Activated B cell treated with CpG ODN at 0.5 μM for 24 hours (primary cell): ENCODE measurements at regions not wholly inside any gene's neighbourhood (a gene's known extent, or its start where the extent isn't known, plus 50 kb on each side); places are given as distances from the start of the nearest gene placed in this dataset.
"Not testable (repeated sequence)": the region's sequence is repeated elsewhere in the genome, so short reads cannot be mapped to it uniquely, and the experiment has no call there.

ENCODE experiments used
- ATAC-seq: fragments of 200-7000 bp; cut with Tn5 transposase; one replicate; pipeline ENCODE4 v1.10.0; 2021; ENCODE audit warnings: low read depth, mild to moderate bottlenecking, moderate library complexity
- CTCF ChIA-PET: fragments of 350-600 bp; sonication (Branson Sonifier 250); formaldehyde crosslinking; loops from one replicate; lab custom pipeline; 2021; ENCODE audit warnings: antibody characterized with exemption; lab: Charles Lee
- POLR2A ChIA-PET: fragments of 350-600 bp; sonication (Branson Sonifier 250); formaldehyde crosslinking; loops from one replicate; lab custom pipeline; 2021; ENCODE audit warnings: antibody characterized with exemption; lab: Charles Lee
- DNase-seq: peaks from one replicate; pipeline ENCODE4 v3.0.0; 2022
- H3K27ac Mint-ChIP-seq: one replicate; pipeline ENCODE4 v1.8.0; 2020; ENCODE audit warnings: mixed read lengths
- H3K27me3 Mint-ChIP-seq: one replicate; pipeline ENCODE4 v1.8.0; 2021; ENCODE audit warnings: mixed read lengths
- H3K36me3 Mint-ChIP-seq: one replicate; pipeline ENCODE4 v1.8.0; 2021; ENCODE audit warnings: low read depth, mixed read lengths
- H3K4me1 Mint-ChIP-seq: one replicate; pipeline ENCODE4 v1.8.0; 2021; ENCODE audit warnings: mixed read lengths
- H3K4me3 Mint-ChIP-seq: one replicate; pipeline ENCODE4 v1.8.0; 2020; ENCODE audit warnings: mild to moderate bottlenecking, mixed read lengths
- H3K9me3 Mint-ChIP-seq: one replicate; pipeline ENCODE4 v1.8.0; 2020; ENCODE audit warnings: mixed read lengths
- CTCF ChIP-seq: fragments of 200-600 bp; IDR thresholded peaks from one replicate; pipeline ENCODE4 v1.8.0; 2022; ENCODE audit warnings: antibody characterized with exemption, mild to moderate bottlenecking
- intact Hi-C: fragments of 100-400 bp; cut with micrococcal nuclease; formaldehyde crosslinking; loops from one replicate; pipeline ENCODE4 v1.15.1; 2024

GRCh38 chr2:131657895-131658768 is 130.4 kb downstream of the CCDC74A start:
- ChIA-PET CTCF (no interaction called here), POLR2A (no interaction called here)
- DNase-seq (no peak), ATAC-seq (no peak)
- no peaks in the 10 kb centered on the region for H3K4me1 Mint-ChIP-seq
- no peak overlapping the region for H3K4me3 Mint-ChIP-seq
- TF ChIP-seq CTCF: no peak
- no peak overlapping the region for H3K27ac Mint-ChIP-seq
- intact Hi-C loops: no loop called here
- H3K27me3 Mint-ChIP-seq: peaks cover 9% of the 10 kb centered on the region
- H3K9me3 Mint-ChIP-seq: no peaks in the 10 kb centered on the region
- H3K36me3 Mint-ChIP-seq: no peaks in the 10 kb centered on the region

DNA sequence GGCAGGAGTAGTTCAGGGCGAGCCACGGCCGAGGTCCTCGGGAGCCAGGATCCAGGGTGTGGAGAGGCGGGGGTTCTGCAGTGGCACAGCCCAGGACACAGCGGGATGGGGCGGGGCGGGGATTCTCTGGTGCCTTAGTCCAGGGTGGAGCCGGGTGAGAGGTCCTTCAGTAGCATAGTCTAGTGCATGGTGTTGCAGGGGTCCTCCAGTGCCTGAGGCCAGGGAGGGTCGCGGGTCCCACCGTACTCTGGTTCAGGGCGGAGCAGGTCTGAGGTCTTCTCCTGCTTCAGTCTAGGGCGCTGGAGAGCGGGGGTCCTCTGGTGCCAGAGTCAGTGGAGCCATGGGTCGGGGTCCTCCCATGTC is 131.1 kb downstream of the CCDC74A start:
- Mint-ChIP-seq H3K36me3 (no peaks in the 10 kb centered on the region), H3K4me1 (no peaks in the 10 kb centered on the region), H3K27me3 (peaks cover 9% of the 10 kb centered on the region), H3K9me3 (no peaks in the 10 kb centered on the region), H3K4me3 (no peak overlapping the region), H3K27ac (no peak overlapping the region)
- intact Hi-C loops: no loop called here
- CTCF ChIA-PET: no interaction called here
- no peak for TF ChIP-seq CTCF
- POLR2A ChIA-PET: no interaction called here
- no peak for ATAC-seq
- no peak for DNase-seq

- no peak overlapping the region for H3K4me3 Mint-ChIP-seq
- ATAC-seq: no peak
Observed at GRCh38 chr2:131659168-131659572, 131.5 kb downstream of the CCDC74A start.

GRCh38 chr2:131661101-131661782 is 133.6 kb downstream of the CCDC74A start:
- intact Hi-C loops, H3K27ac Mint-ChIP-seq, POLR2A ChIA-PET, H3K4me3 Mint-ChIP-seq, H3K9me3 Mint-ChIP-seq, ATAC-seq, DNase-seq, H3K4me1 Mint-ChIP-seq, CTCF ChIA-PET, H3K36me3 Mint-ChIP-seq: not testable (repeated sequence)
- peaks cover 11% of the 10 kb centered on the region for H3K27me3 Mint-ChIP-seq

More at GRCh38 chr2:131659168-131659572, 131.5 kb downstream of the CCDC74A start:
- peaks cover 9% of the 10 kb centered on the region for H3K27me3 Mint-ChIP-seq
- ChIA-PET POLR2A (no interaction called here), CTCF (no interaction called here)
- H3K4me1 Mint-ChIP-seq: no peaks in the 10 kb centered on the region
- H3K9me3 Mint-ChIP-seq: no peaks in the 10 kb centered on the region
- no peak for TF ChIP-seq CTCF
- intact Hi-C loops: no loop called here
- no peak for DNase-seq
- no peak overlapping the region for H3K27ac Mint-ChIP-seq
- H3K36me3 Mint-ChIP-seq: no peaks in the 10 kb centered on the region

DNA sequence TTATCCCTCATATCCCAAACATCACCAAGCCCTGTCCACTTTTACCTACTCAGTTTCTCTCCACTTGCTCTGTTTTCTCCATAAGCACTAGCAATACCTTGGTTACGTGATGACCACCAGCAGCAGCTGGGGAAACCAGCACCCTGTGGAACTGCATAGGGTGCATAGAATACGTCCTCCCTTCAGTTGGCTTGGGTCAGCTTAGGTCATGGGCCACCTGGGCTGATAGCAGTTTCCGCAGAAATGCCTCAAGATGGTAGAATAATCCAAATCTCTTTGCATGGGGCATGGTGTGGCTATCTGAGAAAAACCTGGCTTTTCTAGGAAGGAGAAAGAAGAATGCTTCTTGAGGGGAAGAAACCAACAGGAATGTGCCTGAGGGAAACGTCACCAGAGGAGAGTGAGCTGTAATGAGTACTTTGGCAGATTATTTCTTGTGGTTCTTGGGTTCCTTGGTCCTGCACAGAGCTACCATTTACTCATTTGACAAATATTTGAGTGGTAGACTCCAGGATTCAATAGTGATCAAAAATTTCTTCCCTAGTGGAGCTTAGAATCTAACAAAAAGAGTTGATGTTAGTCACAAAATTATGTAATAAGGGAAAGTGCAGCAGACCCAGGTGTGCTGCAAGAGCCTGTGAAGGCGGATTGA is 134.3 kb downstream of the CCDC74A start:
- H3K4me3 Mint-ChIP-seq, CTCF ChIA-PET, H3K27ac Mint-ChIP-seq, H3K9me3 Mint-ChIP-seq, H3K36me3 Mint-ChIP-seq, DNase-seq, H3K27me3 Mint-ChIP-seq, POLR2A ChIA-PET, ATAC-seq, H3K4me1 Mint-ChIP-seq, intact Hi-C loops: not testable (repeated sequence)

GRCh38 chr2:131663501-131663900 is 135.8 kb downstream of the CCDC74A start:
- H3K36me3 Mint-ChIP-seq, ATAC-seq, intact Hi-C loops, H3K4me1 Mint-ChIP-seq, H3K27me3 Mint-ChIP-seq, H3K27ac Mint-ChIP-seq, POLR2A ChIA-PET, H3K4me3 Mint-ChIP-seq, DNase-seq, H3K9me3 Mint-ChIP-seq, CTCF ChIA-PET: not testable (repeated sequence)

DNA sequence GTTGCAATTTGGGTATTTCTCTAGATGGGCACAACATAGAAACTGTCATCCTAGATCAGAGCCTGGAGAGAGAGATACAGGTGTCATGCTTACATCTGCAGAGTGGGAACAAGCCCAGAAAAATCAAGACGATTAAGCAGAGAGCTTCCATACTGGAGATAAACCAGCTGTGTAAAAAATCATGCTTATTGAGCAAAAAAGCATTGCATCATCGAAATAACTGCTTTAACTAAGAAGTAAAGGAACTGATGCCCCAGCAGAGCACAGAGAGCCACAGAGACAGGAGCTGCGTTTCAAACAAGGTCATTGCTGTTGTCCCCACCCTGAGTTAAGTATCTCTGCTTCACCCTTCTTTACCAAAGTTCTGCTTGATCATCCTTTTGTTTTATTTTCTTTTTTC is 138.0 kb downstream of the CCDC74A start:
- H3K9me3 Mint-ChIP-seq, DNase-seq, POLR2A ChIA-PET, H3K36me3 Mint-ChIP-seq, H3K27ac Mint-ChIP-seq, H3K27me3 Mint-ChIP-seq, H3K4me1 Mint-ChIP-seq, CTCF ChIA-PET, intact Hi-C loops, ATAC-seq, H3K4me3 Mint-ChIP-seq: not testable (repeated sequence)

DNA sequence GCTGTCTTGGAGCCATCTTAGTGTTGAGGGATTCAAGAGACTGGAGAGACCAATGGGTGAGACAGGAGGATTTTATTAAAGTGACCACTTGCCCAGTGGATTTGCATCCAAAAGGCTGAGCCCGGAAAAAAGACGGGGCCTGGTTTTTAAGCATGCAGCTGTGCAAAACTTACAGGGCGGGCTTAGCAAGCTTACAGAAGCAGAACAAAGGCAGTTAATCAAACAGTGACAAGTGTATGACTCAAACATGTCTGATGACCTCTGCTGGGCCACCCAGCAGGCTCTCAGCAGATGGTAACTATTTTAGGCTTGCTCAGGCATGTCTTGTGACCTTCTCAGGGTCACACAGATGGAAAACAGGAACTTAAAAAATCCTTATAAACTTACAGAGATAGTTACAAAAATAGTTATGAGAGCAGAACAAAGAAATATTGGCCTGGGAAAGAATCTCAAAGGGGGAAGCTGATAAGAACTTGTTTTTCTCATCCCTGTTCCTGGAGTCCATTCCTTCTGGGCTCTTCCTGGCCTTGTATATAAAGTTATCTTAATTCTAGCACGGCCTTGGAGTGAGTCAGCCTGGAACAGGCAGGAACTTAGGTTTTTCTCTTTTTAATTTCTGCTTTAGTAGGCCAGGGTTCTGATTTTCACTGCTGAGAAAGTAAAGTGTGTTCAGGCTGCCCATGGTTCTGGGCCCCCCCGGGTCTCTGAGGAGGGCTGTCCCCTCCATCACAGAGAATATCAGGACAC is 141.3 kb downstream of the CCDC74A start:
- Mint-ChIP-seq H3K4me1 (peaks cover 16% of the 10 kb centered on the region), H3K27ac (peak overlapping the region; percentile 12), H3K27me3 (peaks cover 10% of the 10 kb centered on the region)
- intact Hi-C loops, H3K36me3 Mint-ChIP-seq, ATAC-seq, H3K4me3 Mint-ChIP-seq, H3K9me3 Mint-ChIP-seq, DNase-seq, CTCF ChIA-PET, POLR2A ChIA-PET: not testable (repeated sequence)
